ENCODE measurements at regions not wholly inside any gene's neighbourhood (a gene's known extent, or its start where the extent isn't known, plus 50 kb on each side); places are given as distances from the start of the nearest gene placed in this dataset.

DNA sequence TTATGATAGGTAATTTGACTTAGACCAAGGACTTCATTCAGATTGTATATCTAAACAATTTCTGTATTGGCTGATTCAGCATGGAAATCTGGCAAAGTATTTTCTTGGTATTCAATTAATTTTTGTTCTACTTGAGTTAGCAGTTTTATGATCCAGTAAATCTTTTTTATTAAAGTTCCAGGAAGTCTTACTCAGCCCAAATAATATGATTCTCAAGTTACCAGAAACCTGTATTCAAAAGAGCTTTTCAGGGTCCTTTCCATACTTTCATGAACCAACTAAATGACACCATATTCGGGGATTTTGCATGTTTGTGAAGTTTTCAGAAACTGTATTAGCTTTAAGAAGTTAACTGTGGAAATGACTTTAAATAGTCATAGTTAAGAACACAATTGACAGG, 662.6 kb downstream of the LRFN5 start:
- TF ChIP-seq, protein P1, sequence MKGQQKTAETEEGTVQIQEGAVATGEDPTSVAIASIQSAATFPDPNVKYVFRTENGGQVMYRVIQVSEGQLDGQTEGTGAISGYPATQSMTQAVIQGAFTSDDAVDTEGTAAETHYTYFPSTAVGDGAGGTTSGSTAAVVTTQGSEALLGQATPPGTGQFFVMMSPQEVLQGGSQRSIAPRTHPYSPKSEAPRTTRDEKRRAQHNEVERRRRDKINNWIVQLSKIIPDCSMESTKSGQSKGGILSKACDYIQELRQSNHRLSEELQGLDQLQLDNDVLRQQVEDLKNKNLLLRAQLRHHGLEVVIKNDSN (IDR thresholded peaks at IDR 0.05; ENCODE audit: borderline replicate concordance, low read depth) = no peak
- TF ChIP-seq, protein P2, sequence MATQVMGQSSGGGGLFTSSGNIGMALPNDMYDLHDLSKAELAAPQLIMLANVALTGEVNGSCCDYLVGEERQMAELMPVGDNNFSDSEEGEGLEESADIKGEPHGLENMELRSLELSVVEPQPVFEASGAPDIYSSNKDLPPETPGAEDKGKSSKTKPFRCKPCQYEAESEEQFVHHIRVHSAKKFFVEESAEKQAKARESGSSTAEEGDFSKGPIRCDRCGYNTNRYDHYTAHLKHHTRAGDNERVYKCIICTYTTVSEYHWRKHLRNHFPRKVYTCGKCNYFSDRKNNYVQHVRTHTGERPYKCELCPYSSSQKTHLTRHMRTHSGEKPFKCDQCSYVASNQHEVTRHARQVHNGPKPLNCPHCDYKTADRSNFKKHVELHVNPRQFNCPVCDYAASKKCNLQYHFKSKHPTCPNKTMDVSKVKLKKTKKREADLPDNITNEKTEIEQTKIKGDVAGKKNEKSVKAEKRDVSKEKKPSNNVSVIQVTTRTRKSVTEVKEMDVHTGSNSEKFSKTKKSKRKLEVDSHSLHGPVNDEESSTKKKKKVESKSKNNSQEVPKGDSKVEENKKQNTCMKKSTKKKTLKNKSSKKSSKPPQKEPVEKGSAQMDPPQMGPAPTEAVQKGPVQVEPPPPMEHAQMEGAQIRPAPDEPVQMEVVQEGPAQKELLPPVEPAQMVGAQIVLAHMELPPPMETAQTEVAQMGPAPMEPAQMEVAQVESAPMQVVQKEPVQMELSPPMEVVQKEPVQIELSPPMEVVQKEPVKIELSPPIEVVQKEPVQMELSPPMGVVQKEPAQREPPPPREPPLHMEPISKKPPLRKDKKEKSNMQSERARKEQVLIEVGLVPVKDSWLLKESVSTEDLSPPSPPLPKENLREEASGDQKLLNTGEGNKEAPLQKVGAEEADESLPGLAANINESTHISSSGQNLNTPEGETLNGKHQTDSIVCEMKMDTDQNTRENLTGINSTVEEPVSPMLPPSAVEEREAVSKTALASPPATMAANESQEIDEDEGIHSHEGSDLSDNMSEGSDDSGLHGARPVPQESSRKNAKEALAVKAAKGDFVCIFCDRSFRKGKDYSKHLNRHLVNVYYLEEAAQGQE (IDR thresholded peaks at IDR 0.05; ENCODE audit: low read depth, low read length) = no peak
- TF ChIP-seq EP300 (IDR thresholded peaks at IDR 0.05; ENCODE audit: borderline replicate concordance in 1 of 2, low read depth in 1 of 2, low read length in 1 of 2) = no peak
- no peak for TF ChIP-seq MEF2A (IDR thresholded peaks at IDR 0.05; ENCODE audit: borderline replicate concordance, low read depth)
- no peak for TF ChIP-seq TAF1 (IDR thresholded peaks at IDR 0.05; ENCODE audit: borderline replicate concordance, low read depth, low read length)
- no peak for TF ChIP-seq CTCF (IDR thresholded peaks at IDR 0.05)
- TF ChIP-seq YY1 (IDR thresholded peaks at IDR 0.05; ENCODE audit: low read depth) = no peak
- 0% methylated on average over 1 of the region's 1 CpG for WGBS (ENCODE audit: low lambda C conversion rate)
- Histone ChIP-seq H3K4me3 (ENCODE audit: low read depth in 2 of 2, low read length in 1 of 2) (no peak overlapping the region), H3K9ac (no peak overlapping the region), H2AFZ (ENCODE audit: low read depth) (no peak overlapping the region), H3K4me2 (no peak overlapping the region), H3F3A (replicated peaks; ENCODE audit: insufficient read depth) (no peaks in the 10 kb centered on the region), H3K4me1 (ENCODE audit: control insufficient read depth in 1 of 2, insufficient read depth in 2 of 2, low read depth in 1 of 2, low read length in 1 of 2) (no peaks in the 10 kb centered on the region), H3K27ac (ENCODE audit: low read depth in 2 of 2, low read length in 1 of 2) (no peak overlapping the region), H4K20me1 (ENCODE audit: insufficient read depth) (no peaks in the 10 kb centered on the region), H3K9me3 (no peaks in the 10 kb centered on the region), H3K9me2 (no peaks in the 10 kb centered on the region), H3K79me2 (ENCODE audit: insufficient read depth) (no peaks in the 10 kb centered on the region), H3K27me3 (ENCODE audit: insufficient read depth) (no peaks in the 10 kb centered on the region), H3K36me3 (replicated peaks in 1 of 2; ENCODE audit: control insufficient read depth in 1 of 2, insufficient read depth in 2 of 2, low read length in 1 of 2) (no peaks in the 10 kb centered on the region)
- POLR2A ChIA-PET = no interaction called here
- CTCF ChIA-PET = no interaction called here
- no peak for DNase-seq

DNA sequence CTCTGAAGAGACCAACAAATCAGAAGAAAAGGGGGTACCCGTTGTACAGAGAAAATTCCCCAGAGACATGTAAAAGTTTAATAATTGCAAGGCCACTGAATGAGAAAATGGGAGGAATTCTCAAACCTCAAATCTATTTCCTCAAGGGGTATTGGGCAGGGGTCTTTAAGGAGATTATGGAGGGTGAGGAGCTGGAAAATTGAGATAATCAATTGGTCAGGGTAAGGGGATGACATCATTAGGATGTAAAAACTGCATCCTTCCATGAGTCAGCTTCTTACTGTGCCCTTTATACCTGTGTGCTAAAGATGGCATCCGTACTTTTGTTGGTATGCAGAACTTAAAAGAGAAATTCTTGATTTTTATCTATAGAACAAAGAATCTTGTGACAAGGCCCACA, 641.5 kb downstream of the LRFN5 start:
- 15% methylated on average over 2 of the region's 2 CpGs for WGBS (ENCODE audit: low lambda C conversion rate)
- no peak for TF ChIP-seq RXRA (IDR thresholded peaks at IDR 0.05; ENCODE audit: borderline replicate concordance, low read depth)
- TF ChIP-seq CHD2 (IDR thresholded peaks at IDR 0.05; ENCODE audit: low read length, partially characterized antibody) = no peak
- TF ChIP-seq, protein P1 (IDR thresholded peaks at IDR 0.05; ENCODE audit: borderline replicate concordance, low read depth) = no peak
- TF ChIP-seq USF2 (IDR thresholded peaks at IDR 0.05; ENCODE audit: borderline replicate concordance, low read depth, low read length) = no peak
- no peak for TF ChIP-seq CTCF (IDR thresholded peaks at IDR 0.05)
- TF ChIP-seq JUND (IDR thresholded peaks at IDR 0.05) = no peak
- TF ChIP-seq FOSL2 (IDR thresholded peaks at IDR 0.05; ENCODE audit: borderline replicate concordance, low read depth) = no peak
- TF ChIP-seq NRF1 (IDR thresholded peaks at IDR 0.05; ENCODE audit: low read depth, low read length) = no peak
- TF ChIP-seq POLR2AphosphoS5 (IDR thresholded peaks at IDR 0.05; ENCODE audit: low read depth, low read length) = no peak
- no peak for TF ChIP-seq MXI1 (IDR thresholded peaks at IDR 0.05; ENCODE audit: low read depth, low read length)
- no peak for TF ChIP-seq MAX (IDR thresholded peaks at IDR 0.05; ENCODE audit: low read depth)
- TF ChIP-seq RAD21 (IDR thresholded peaks at IDR 0.05; ENCODE audit: low read length) = no peak

More for the DNA sequence above, 641.5 kb downstream of the LRFN5 start:
- ChIA-PET POLR2A (no interaction called here), CTCF (no interaction called here)
- H3K9me2 ChIP-seq = no peaks in the 10 kb centered on the region
- H2AFZ ChIP-seq (ENCODE audit: low read depth) = no peak overlapping the region
- no peaks in the 10 kb centered on the region for H3K36me3 ChIP-seq (replicated peaks in 1 of 2; ENCODE audit: control insufficient read depth in 1 of 2, insufficient read depth in 2 of 2, low read length in 1 of 2)
- no peak overlapping the region for H3K27ac ChIP-seq (ENCODE audit: low read depth in 2 of 2, low read length in 1 of 2)
- H3K27me3 ChIP-seq (ENCODE audit: insufficient read depth) = no peaks in the 10 kb centered on the region
- no peaks in the 10 kb centered on the region for H3K4me1 ChIP-seq (ENCODE audit: control insufficient read depth in 1 of 2, insufficient read depth in 2 of 2, low read depth in 1 of 2, low read length in 1 of 2)
- no peaks in the 10 kb centered on the region for H3F3A ChIP-seq (replicated peaks; ENCODE audit: insufficient read depth)
- no peaks in the 10 kb centered on the region for H4K20me1 ChIP-seq (ENCODE audit: insufficient read depth)
- DNase-seq = no peak
- H3K9me3 ChIP-seq = no peaks in the 10 kb centered on the region
- H3K4me2 ChIP-seq = no peak overlapping the region
- H3K79me2 ChIP-seq (ENCODE audit: insufficient read depth) = no peaks in the 10 kb centered on the region
- no peak overlapping the region for H3K4me3 ChIP-seq (ENCODE audit: low read depth in 2 of 2, low read length in 1 of 2)
- no peak overlapping the region for H3K9ac ChIP-seq

Data from SK-N-SH (cell line).